HepG2 (cell line): ENCODE measurements at regions not wholly inside any gene's neighbourhood (a gene's known extent, or its start where the extent isn't known, plus 50 kb on each side); places are given as distances from the start of the nearest gene placed in this dataset.

Experiments
- ARNTL ChIP-seq: sonication (generic); formaldehyde crosslinking; IDR thresholded peaks from 2 replicates; pipeline ENCODE4 v1.4.0; 2020; ENCODE audit warnings: mild to moderate bottlenecking, missing genetic modification reagents
- ATF7 ChIP-seq, 2 experiments: fragments of 450-650 bp in 1 of 2; sonication (generic) in 1 of 2; formaldehyde crosslinking in 1 of 2; IDR thresholded peaks; 2 replicates each; pipeline versions ENCODE4 v1.4.0 to v1.6.1; 2016 to 2020; ENCODE audit warnings: antibody characterized with exemption in 1 of 2, mild to moderate bottlenecking in 1 of 2, missing genetic modification reagents in 1 of 2
- CTCF ChIP-seq: sonication (generic); formaldehyde crosslinking; IDR thresholded peaks from 2 replicates; pipeline ENCODE4 v1.5.0; 2020; ENCODE audit warnings: mild to moderate bottlenecking, missing genetic modification reagents, moderate library complexity
- FOSL1 ChIP-seq: sonication (generic); formaldehyde crosslinking; IDR thresholded peaks from 2 replicates; pipeline ENCODE4 v1.9.0; 2021; ENCODE audit warnings: missing genetic modification reagents, borderline replicate concordance
- GABPA ChIP-seq, 2 experiments: IDR thresholded peaks; 2 replicates each; pipeline ENCODE4 v1.6.1; 2011 to 2016; ENCODE audit warnings: low read depth in 2 of 2, low read length in 1 of 2, missing biosample characterization in 1 of 2, missing genetic modification characterization in 1 of 2
- GMEB1 ChIP-seq: sonication (generic); formaldehyde crosslinking; IDR thresholded peaks from 2 replicates; pipeline ENCODE4 v1.5.1; 2020; ENCODE audit warnings: missing genetic modification reagents, mild to moderate bottlenecking, borderline replicate concordance
- HDAC2 ChIP-seq: sonication (generic); formaldehyde crosslinking; IDR thresholded peaks from 2 replicates; pipeline ENCODE4 v1.4.0; 2020; ENCODE audit warnings: missing genetic modification reagents
- MEF2D ChIP-seq: sonication (generic); formaldehyde crosslinking; IDR thresholded peaks from 2 replicates; pipeline ENCODE4 v1.5.1; 2020; ENCODE audit warnings: mild to moderate bottlenecking, missing genetic modification reagents
- NFAT5 ChIP-seq: sonication (generic); formaldehyde crosslinking; IDR thresholded peaks from 2 replicates; pipeline ENCODE4 v1.4.0; 2020; ENCODE audit warnings: missing genetic modification reagents
- NR2F6 ChIP-seq, 2 experiments: IDR thresholded peaks; 2 replicates each; pipeline ENCODE4 v1.6.1; 2016; ENCODE audit warnings: antibody characterized with exemption in 1 of 2, mild to moderate bottlenecking in 1 of 2
- SMC3 ChIP-seq: IDR thresholded peaks from 2 replicates; pipeline ENCODE4 v1.6.1; 2011; ENCODE audit warnings: low read length, improper control_type of control experiment
- TARDBP ChIP-seq: sonication (generic); formaldehyde crosslinking; IDR thresholded peaks from 2 replicates; pipeline ENCODE4 v1.8.0; 2022; ENCODE audit warnings: mild to moderate bottlenecking, missing genetic modification reagents
- ZNF3 ChIP-seq: IDR thresholded peaks from 2 replicates; pipeline ENCODE4 v1.7.0; 2017; ENCODE audit warnings: inconsistent platforms
- ZNF710 ChIP-seq: sonication (generic); formaldehyde crosslinking; IDR thresholded peaks from 2 replicates; pipeline ENCODE4 v1.5.0; 2020; ENCODE audit warnings: mild to moderate bottlenecking, missing genetic modification reagents, borderline replicate concordance

DNA sequence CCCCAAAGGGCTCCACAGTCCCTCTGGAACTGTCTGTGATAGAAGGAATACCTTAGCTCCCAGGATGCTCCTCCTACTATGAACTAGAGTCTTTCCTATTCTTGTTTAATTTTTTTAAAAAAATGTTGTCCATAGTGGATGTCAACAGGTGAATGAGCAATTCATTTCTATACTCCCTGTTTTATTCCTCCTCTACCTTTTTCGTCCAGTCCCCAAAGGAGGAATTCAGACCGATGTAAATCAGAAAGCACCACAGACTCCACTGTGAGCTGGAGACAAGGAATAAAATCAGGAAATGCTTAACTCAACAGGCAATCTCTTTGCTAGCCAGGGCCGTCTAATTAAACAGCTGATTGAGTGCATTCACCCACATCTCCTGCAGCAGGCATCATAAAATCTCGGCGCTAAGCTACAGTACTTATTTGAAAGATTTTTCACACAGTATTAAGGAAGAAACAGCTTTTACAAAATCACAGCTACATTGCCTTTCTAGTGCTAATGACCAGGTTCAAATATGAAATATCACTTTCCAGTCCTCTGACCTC lies 381.6 kb downstream of the SIPA1L2 start:
- no peak for TF ChIP-seq FOSL1
- TF ChIP-seq ZNF710, result no peak
- no peak for TF ChIP-seq ARNTL (CRISPR knock-in tag)
- TF ChIP-seq NFAT5 (CRISPR knock-in tag), result no peak
- TF ChIP-seq CTCF, result no peak
- no peak for TF ChIP-seq HDAC2 (CRISPR knock-in tag)
- no peak for TF ChIP-seq NR2F6 (IDR thresholded peaks at IDR 0.05)
- TF ChIP-seq NR2F6 (CRISPR knock-in tag; IDR thresholded peaks at IDR 0.05), result no peak
- no peak for TF ChIP-seq MEF2D (CRISPR knock-in tag)
- no peak for TF ChIP-seq GMEB1 (CRISPR knock-in tag)
- no peak for TF ChIP-seq TARDBP (CRISPR knock-in tag)
- no peak for TF ChIP-seq ATF7 (IDR thresholded peaks at IDR 0.05)
- no peak for TF ChIP-seq ATF7 (CRISPR knock-in tag; IDR thresholded peaks at IDR 0.05)
- no peak for TF ChIP-seq SMC3
- TF ChIP-seq GABPA (IDR thresholded peaks at IDR 0.05; ENCODE audit: low read depth, low read length), result no peak
- TF ChIP-seq GABPA (CRISPR knock-in tag; IDR thresholded peaks at IDR 0.05; ENCODE audit: low read depth), result no peak
- TF ChIP-seq ZNF3, result no peak
